Loucy (cell line): ENCODE measurements at regions not wholly inside any gene's neighbourhood (a gene's known extent, or its start where the extent isn't known, plus 50 kb on each side); places are given as distances from the start of the nearest gene placed in this dataset.

ENCODE experiments used
- H2AFZ ChIP-seq: fragments of 200-600 bp; sonication (generic); 2 replicates; pipeline ENCODE4 v1.6.0; 2016; ENCODE audit warnings: antibody characterized with exemption, mild to moderate bottlenecking, low read length, moderate library complexity
- H3F3A ChIP-seq: fragments of 200-600 bp; 2 replicates; pipeline ENCODE4 v1.6.0; 2016; ENCODE audit warnings: antibody characterized with exemption, low read depth, mild to moderate bottlenecking
- H3K27me3 ChIP-seq: fragments of 200-600 bp; sonication (generic); 2 replicates; pipeline ENCODE4 v1.6.1; 2014; ENCODE audit warnings: low read length, mild to moderate bottlenecking; ENCODE audit not compliant: insufficient read depth, poor library complexity, severe bottlenecking
- H3K36me3 ChIP-seq: fragments of 200-600 bp; sonication (generic); 2 replicates; pipeline ENCODE4 v1.6.1; 2016; ENCODE audit warnings: low read length; ENCODE audit not compliant: insufficient read depth
- H3K4me1 ChIP-seq: fragments of 200-600 bp; sonication (generic); 2 replicates; pipeline ENCODE4 v1.5.1; 2014; ENCODE audit warnings: low read length, mild to moderate bottlenecking; ENCODE audit not compliant: insufficient read depth, poor library complexity, severe bottlenecking
- H3K4me2 ChIP-seq: fragments of 200-600 bp; sonication (generic); 2 replicates; pipeline ENCODE4 v1.6.0; 2014; ENCODE audit warnings: antibody characterized with exemption, low read length, low read depth, mild to moderate bottlenecking; ENCODE audit not compliant: poor library complexity, severe bottlenecking
- H3K4me3 ChIP-seq: fragments of 200-600 bp; sonication (generic); 2 replicates; pipeline ENCODE4 v1.5.1; 2014; ENCODE audit warnings: low read length, mild to moderate bottlenecking, mixed read lengths; ENCODE audit not compliant: poor library complexity, severe bottlenecking
- H3K79me2 ChIP-seq: fragments of 200-600 bp; sonication (generic); 2 replicates; pipeline ENCODE4 v1.6.1; 2014; ENCODE audit warnings: low read length; ENCODE audit not compliant: insufficient read depth
- H3K9ac ChIP-seq: fragments of 200-600 bp; sonication (generic); 2 replicates; pipeline ENCODE4 v1.6.0; 2014; ENCODE audit warnings: mild to moderate bottlenecking, low read depth, low read length, moderate library complexity; ENCODE audit not compliant: poor library complexity, severe bottlenecking
- H3K9me2 ChIP-seq: fragments of 200-600 bp; sonication (generic); replicated peaks from 2 replicates; pipeline ENCODE4 v1.6.1; 2016; ENCODE audit warnings: low read depth, low read length, mixed read lengths
- H3K9me3 ChIP-seq: fragments of 200-600 bp; sonication (generic); 2 replicates; pipeline ENCODE4 v1.6.1; 2014; ENCODE audit warnings: mild to moderate bottlenecking, antibody characterized with exemption, low read length, low read depth; ENCODE audit not compliant: insufficient read depth
- H4K20me1 ChIP-seq: fragments of 200-600 bp; sonication (generic); 2 replicates; pipeline ENCODE4 v1.6.0; 2014; ENCODE audit warnings: antibody characterized with exemption, low read length, mild to moderate bottlenecking; ENCODE audit not compliant: insufficient read depth, poor library complexity, severe bottlenecking
- CTCF ChIP-seq: fragments of 200-600 bp; sonication (generic); conservative IDR thresholded peaks from 2 replicates; pipeline ENCODE4 v1.5.1; 2014; ENCODE audit warnings: mild to moderate bottlenecking, antibody characterized with exemption, low read length
- EZH2phosphoT487 ChIP-seq: fragments of 200-600 bp; IDR thresholded peaks from 2 replicates; pipeline ENCODE4 v1.6.1; 2018; ENCODE audit warnings: antibody characterized with exemption, mild to moderate bottlenecking, moderate library complexity, borderline replicate concordance

GRCh38 chr1:185487026-185487425, 170.0 kb upstream of the IVNS1ABP start:
- Histone ChIP-seq H3K4me1 (peaks cover 6% of the 10 kb centered on the region), H3K9me2 (no peaks in the 10 kb centered on the region), H3K4me3 (no peak overlapping the region), H3K79me2 (no peaks in the 10 kb centered on the region), H3K9ac (no peak overlapping the region), H3F3A (no peaks in the 10 kb centered on the region), H3K4me2 (no peak overlapping the region), H3K9me3 (no peaks in the 10 kb centered on the region), H2AFZ (peak overlapping the region; percentile 45; the same call in 1 of the 2 replicates), H3K36me3 (no peaks in the 10 kb centered on the region), H4K20me1 (no peaks in the 10 kb centered on the region), H3K27me3 (no peaks in the 10 kb centered on the region)
- TF ChIP-seq EZH2phosphoT487 = no peak

GRCh38 chr1:185486346-185486745, 169.3 kb upstream of the IVNS1ABP start:
- H3K79me2 ChIP-seq = no peaks in the 10 kb centered on the region
- peaks cover 6% of the 10 kb centered on the region for H3K4me1 ChIP-seq
- H3F3A ChIP-seq = no peaks in the 10 kb centered on the region
- TF ChIP-seq EZH2phosphoT487 (no peak), CTCF (no peak)
- no peaks in the 10 kb centered on the region for H3K9me3 ChIP-seq
- no peak overlapping the region for H3K4me2 ChIP-seq
- H3K9me2 ChIP-seq = no peaks in the 10 kb centered on the region
- H3K9ac ChIP-seq = no peak overlapping the region
- no peaks in the 10 kb centered on the region for H4K20me1 ChIP-seq
- no peak overlapping the region for H3K4me3 ChIP-seq
- no peak overlapping the region for H2AFZ ChIP-seq
- no peaks in the 10 kb centered on the region for H3K36me3 ChIP-seq
- no peaks in the 10 kb centered on the region for H3K27me3 ChIP-seq

- no peak overlapping the region for H3K4me2 ChIP-seq
Observed at GRCh38 chr1:185483664-185484450, 166.8 kb upstream of the IVNS1ABP start.

More at GRCh38 chr1:185483664-185484450, 166.8 kb upstream of the IVNS1ABP start:
- Histone ChIP-seq H3K4me1 (peaks cover 6% of the 10 kb centered on the region), H2AFZ (peak overlapping the region; percentile 13; the same call in 1 of the 2 replicates), H3K9ac (no peak overlapping the region), H3K79me2 (no peaks in the 10 kb centered on the region), H4K20me1 (no peaks in the 10 kb centered on the region), H3K9me2 (no peaks in the 10 kb centered on the region), H3K4me3 (no peak overlapping the region), H3K9me3 (no peaks in the 10 kb centered on the region), H3K27me3 (no peaks in the 10 kb centered on the region), H3K36me3 (no peaks in the 10 kb centered on the region), H3F3A (no peaks in the 10 kb centered on the region)
- TF ChIP-seq CTCF = no peak
- no peak for TF ChIP-seq EZH2phosphoT487
